ENCODE measurements at regions not wholly inside any gene's neighbourhood (a gene's known extent, or its start where the extent isn't known, plus 50 kb on each side); places are given as distances from the start of the nearest gene placed in this dataset.

- TF ChIP-seq, protein P1, sequence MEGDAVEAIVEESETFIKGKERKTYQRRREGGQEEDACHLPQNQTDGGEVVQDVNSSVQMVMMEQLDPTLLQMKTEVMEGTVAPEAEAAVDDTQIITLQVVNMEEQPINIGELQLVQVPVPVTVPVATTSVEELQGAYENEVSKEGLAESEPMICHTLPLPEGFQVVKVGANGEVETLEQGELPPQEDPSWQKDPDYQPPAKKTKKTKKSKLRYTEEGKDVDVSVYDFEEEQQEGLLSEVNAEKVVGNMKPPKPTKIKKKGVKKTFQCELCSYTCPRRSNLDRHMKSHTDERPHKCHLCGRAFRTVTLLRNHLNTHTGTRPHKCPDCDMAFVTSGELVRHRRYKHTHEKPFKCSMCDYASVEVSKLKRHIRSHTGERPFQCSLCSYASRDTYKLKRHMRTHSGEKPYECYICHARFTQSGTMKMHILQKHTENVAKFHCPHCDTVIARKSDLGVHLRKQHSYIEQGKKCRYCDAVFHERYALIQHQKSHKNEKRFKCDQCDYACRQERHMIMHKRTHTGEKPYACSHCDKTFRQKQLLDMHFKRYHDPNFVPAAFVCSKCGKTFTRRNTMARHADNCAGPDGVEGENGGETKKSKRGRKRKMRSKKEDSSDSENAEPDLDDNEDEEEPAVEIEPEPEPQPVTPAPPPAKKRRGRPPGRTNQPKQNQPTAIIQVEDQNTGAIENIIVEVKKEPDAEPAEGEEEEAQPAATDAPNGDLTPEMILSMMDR (IDR thresholded peaks at IDR 0.05; ENCODE audit: borderline replicate concordance, insufficient read depth, low read depth, low read length): no peak
- H3K4me3 ChIP-seq (ENCODE audit: low read depth, low read length): no peak overlapping the region
Measured at GRCh38 chr20:19880256-19881079, 122.4 kb downstream of the RIN2 start.

- H3K4me3 ChIP-seq (ENCODE audit: low read depth, low read length): no peak overlapping the region
- TF ChIP-seq, protein P1 (IDR thresholded peaks at IDR 0.05; ENCODE audit: borderline replicate concordance, insufficient read depth, low read depth, low read length): no peak
Measured at GRCh38 chr20:19881080-19881840, 123.2 kb downstream of the RIN2 start.

- TF ChIP-seq, protein P1 (IDR thresholded peaks at IDR 0.05; ENCODE audit: borderline replicate concordance, insufficient read depth, low read depth, low read length): no peak
Measured at GRCh38 chr20:19881990-19882389, 123.9 kb downstream of the RIN2 start.

DNA sequence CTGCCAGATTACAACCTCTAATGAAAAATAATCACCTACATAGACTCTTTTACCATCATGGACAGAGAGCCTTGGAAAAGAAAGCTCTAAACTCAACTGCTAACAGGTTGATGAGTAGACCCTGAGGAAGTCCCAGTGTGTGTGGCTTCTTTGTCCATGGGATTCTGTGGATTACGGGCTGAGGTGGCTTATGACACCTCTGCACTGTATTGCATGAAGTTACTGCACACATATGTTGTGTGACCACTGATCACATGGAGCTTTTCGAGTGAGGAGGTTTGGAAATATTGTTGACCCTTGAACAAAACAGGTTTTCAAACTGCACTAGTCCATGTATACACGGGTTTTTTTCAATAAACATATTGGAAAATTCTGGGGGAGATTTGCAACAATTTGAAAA is 124.4 kb downstream of the RIN2 start:
- H3K4me3 ChIP-seq (ENCODE audit: low read depth, low read length): no peak overlapping the region
- TF ChIP-seq, protein P1 (IDR thresholded peaks at IDR 0.05; ENCODE audit: borderline replicate concordance, insufficient read depth, low read depth, low read length): no peak

More at GRCh38 chr20:19881990-19882389, 123.9 kb downstream of the RIN2 start:
- H3K4me3 ChIP-seq (ENCODE audit: low read depth, low read length): no peak overlapping the region

- TF ChIP-seq, protein P1 (IDR thresholded peaks at IDR 0.05; ENCODE audit: borderline replicate concordance, insufficient read depth, low read depth, low read length): no peak
- H3K4me3 ChIP-seq (ENCODE audit: low read depth, low read length): no peak overlapping the region
Measured at GRCh38 chr20:19883501-19883900, 125.4 kb downstream of the RIN2 start.

- TF ChIP-seq, protein P1 (IDR thresholded peaks at IDR 0.05; ENCODE audit: borderline replicate concordance, insufficient read depth, low read depth, low read length): no peak
- no peak overlapping the region for H3K4me3 ChIP-seq (ENCODE audit: low read depth, low read length)
Measured at GRCh38 chr20:19885594-19885938, 127.5 kb downstream of the RIN2 start.

All from GM12875 (cell line).